BJ (cell line): ENCODE measurements at regions not wholly inside any gene's neighbourhood (a gene's known extent, or its start where the extent isn't known, plus 50 kb on each side); places are given as distances from the start of the nearest gene placed in this dataset.
"Not testable (repeated sequence)": the region's sequence is repeated elsewhere in the genome, so short reads cannot be mapped to it uniquely, and the experiment has no call there.

Experiments
- CTCF ChIA-PET: fragments of 350-600 bp; formaldehyde crosslinking; extraction: SDS; loops from one replicate; lab custom pipeline; 2021; ENCODE audit warnings: antibody characterized with exemption, inconsistent platforms; lab: Yijun Ruan, JAX
- POLR2A ChIA-PET: fragments of 300-600 bp; sonication (Branson Sonifier 250); formaldehyde crosslinking; extraction: SDS; loops from one replicate; lab custom pipeline; 2021; ENCODE audit warnings: antibody characterized with exemption; lab: Charles Lee
- DNase-seq: peaks from one replicate; pipeline ENCODE4 v3.0.0-alpha.2; 2011; ENCODE audit warnings: low read depth
- H3K27me3 ChIP-seq: 2 replicates; pipeline ENCODE4 v1.6.0; 2011; ENCODE audit warnings: low read length; ENCODE audit not compliant: control insufficient read depth, insufficient read depth
- H3K36me3 ChIP-seq: 2 replicates; pipeline ENCODE4 v1.5.1; 2011; ENCODE audit warnings: low read length; ENCODE audit not compliant: control insufficient read depth, insufficient read depth
- H3K4me3 ChIP-seq: 2 replicates; pipeline ENCODE4 v1.5.1; 2011; ENCODE audit warnings: low read depth, mild to moderate bottlenecking, control low read depth, low read length
- CTCF ChIP-seq: IDR thresholded peaks from 2 replicates; pipeline ENCODE4 v1.5.1; 2011; ENCODE audit warnings: low read depth, mild to moderate bottlenecking, control low read depth, inconsistent platforms, low read length, moderate library complexity; ENCODE audit not compliant: insufficient read depth

- ChIA-PET CTCF (no interaction called here), POLR2A (no interaction called here)
- H3K36me3 ChIP-seq: no peaks in the 10 kb centered on the region
- no peaks in the 10 kb centered on the region for H3K27me3 ChIP-seq
- DNase-seq: no peak
- H3K4me3 ChIP-seq: no peak overlapping the region
- no peak for TF ChIP-seq CTCF
Measured at GRCh38 chr14:43087666-43088065, 1419.4 kb downstream of the FSCB start.

GRCh38 chr14:43085819-43086218 lies 1421.3 kb downstream of the FSCB start:
- H3K4me3 ChIP-seq: no peak overlapping the region
- DNase-seq: no peak
- POLR2A ChIA-PET: no interaction called here
- H3K36me3 ChIP-seq: no peaks in the 10 kb centered on the region
- H3K27me3 ChIP-seq: no peaks in the 10 kb centered on the region
- CTCF ChIA-PET: interaction anchor here (0.7 to 1.0 kb wide), 2 partner anchors 109 to 669 kb away, joined by 3 to 4 read pairs; no protein-coding TSS in a partner anchor
- no peak for TF ChIP-seq CTCF

- CTCF ChIA-PET, H3K36me3 ChIP-seq, H3K27me3 ChIP-seq, POLR2A ChIA-PET, DNase-seq, H3K4me3 ChIP-seq: not testable (repeated sequence)
Measured at GRCh38 chr14:43067372-43067771, 1439.7 kb downstream of the FSCB start.

GRCh38 chr14:43056106-43056505 lies 1449.4 kb downstream of the LRFN5 start:
- no peak for DNase-seq
- H3K27me3 ChIP-seq: no peaks in the 10 kb centered on the region
- H3K36me3 ChIP-seq: no peaks in the 10 kb centered on the region
- ChIA-PET POLR2A (no interaction called here), CTCF (no interaction called here)
- TF ChIP-seq CTCF: no peak
- H3K4me3 ChIP-seq: no peak overlapping the region

GRCh38 chr14:43052897-43053296 lies 1446.2 kb downstream of the LRFN5 start:
- no peak for TF ChIP-seq CTCF
- Histone ChIP-seq H3K36me3 (no peaks in the 10 kb centered on the region), H3K27me3 (no peaks in the 10 kb centered on the region), H3K4me3 (no peak overlapping the region)
- POLR2A ChIA-PET: no interaction called here
- DNase-seq: no peak
- CTCF ChIA-PET: no interaction called here

- ChIA-PET POLR2A (no interaction called here), CTCF (no interaction called here)
- Histone ChIP-seq H3K36me3 (no peaks in the 10 kb centered on the region), H3K27me3 (no peaks in the 10 kb centered on the region), H3K4me3 (no peak overlapping the region)
- no peak for TF ChIP-seq CTCF
- DNase-seq: no peak
Measured at GRCh38 chr14:43043850-43044249, 1437.2 kb downstream of the LRFN5 start.
